Uterus (tissue), 2 donors: ENCODE measurements at regions not wholly inside any gene's neighbourhood (a gene's known extent, or its start where the extent isn't known, plus 50 kb on each side); places are given as distances from the start of the nearest gene placed in this dataset.

Source experiments
- POLR2A ChIP-seq, 2 donors: fragments of 450-650 bp; IDR thresholded peaks; one replicate each; pipeline ENCODE4 v1.6.1; 2016; ENCODE audit warnings: antibody characterized with exemption in 2 of 2, mild to moderate bottlenecking in 1 of 2, moderate library complexity in 1 of 2
- TF ChIP-seq, protein P1 (sequence below), 4 experiments: fragments of 200-600 bp in 2 of 4; fragments of 450-650 bp in 2 of 4; sonication (generic) in 2 of 4; IDR thresholded peaks; one replicate each; pipeline ENCODE4 v1.5.1; 2016 to 2019; ENCODE audit warnings: antibody characterized with exemption in 4 of 4, mild to moderate bottlenecking in 2 of 4, moderate library complexity in 1 of 4

GRCh38 chr2:129876541-129876940 is 102.9 kb upstream of the RAB6C start:
- TF ChIP-seq POLR2A (IDR thresholded peaks at IDR 0.05): no peak
- TF ChIP-seq, protein P1, sequence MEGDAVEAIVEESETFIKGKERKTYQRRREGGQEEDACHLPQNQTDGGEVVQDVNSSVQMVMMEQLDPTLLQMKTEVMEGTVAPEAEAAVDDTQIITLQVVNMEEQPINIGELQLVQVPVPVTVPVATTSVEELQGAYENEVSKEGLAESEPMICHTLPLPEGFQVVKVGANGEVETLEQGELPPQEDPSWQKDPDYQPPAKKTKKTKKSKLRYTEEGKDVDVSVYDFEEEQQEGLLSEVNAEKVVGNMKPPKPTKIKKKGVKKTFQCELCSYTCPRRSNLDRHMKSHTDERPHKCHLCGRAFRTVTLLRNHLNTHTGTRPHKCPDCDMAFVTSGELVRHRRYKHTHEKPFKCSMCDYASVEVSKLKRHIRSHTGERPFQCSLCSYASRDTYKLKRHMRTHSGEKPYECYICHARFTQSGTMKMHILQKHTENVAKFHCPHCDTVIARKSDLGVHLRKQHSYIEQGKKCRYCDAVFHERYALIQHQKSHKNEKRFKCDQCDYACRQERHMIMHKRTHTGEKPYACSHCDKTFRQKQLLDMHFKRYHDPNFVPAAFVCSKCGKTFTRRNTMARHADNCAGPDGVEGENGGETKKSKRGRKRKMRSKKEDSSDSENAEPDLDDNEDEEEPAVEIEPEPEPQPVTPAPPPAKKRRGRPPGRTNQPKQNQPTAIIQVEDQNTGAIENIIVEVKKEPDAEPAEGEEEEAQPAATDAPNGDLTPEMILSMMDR (IDR thresholded peaks at IDR 0.05): no peak
